ENCODE measurements at regions not wholly inside any gene's neighbourhood (a gene's known extent, or its start where the extent isn't known, plus 50 kb on each side); places are given as distances from the start of the nearest gene placed in this dataset.

GRCh38 chr4:180449395-180449956 lies 1793.7 kb upstream of the TENM3 start:
- TF ChIP-seq, protein P1, sequence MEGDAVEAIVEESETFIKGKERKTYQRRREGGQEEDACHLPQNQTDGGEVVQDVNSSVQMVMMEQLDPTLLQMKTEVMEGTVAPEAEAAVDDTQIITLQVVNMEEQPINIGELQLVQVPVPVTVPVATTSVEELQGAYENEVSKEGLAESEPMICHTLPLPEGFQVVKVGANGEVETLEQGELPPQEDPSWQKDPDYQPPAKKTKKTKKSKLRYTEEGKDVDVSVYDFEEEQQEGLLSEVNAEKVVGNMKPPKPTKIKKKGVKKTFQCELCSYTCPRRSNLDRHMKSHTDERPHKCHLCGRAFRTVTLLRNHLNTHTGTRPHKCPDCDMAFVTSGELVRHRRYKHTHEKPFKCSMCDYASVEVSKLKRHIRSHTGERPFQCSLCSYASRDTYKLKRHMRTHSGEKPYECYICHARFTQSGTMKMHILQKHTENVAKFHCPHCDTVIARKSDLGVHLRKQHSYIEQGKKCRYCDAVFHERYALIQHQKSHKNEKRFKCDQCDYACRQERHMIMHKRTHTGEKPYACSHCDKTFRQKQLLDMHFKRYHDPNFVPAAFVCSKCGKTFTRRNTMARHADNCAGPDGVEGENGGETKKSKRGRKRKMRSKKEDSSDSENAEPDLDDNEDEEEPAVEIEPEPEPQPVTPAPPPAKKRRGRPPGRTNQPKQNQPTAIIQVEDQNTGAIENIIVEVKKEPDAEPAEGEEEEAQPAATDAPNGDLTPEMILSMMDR (IDR thresholded peaks at IDR 0.05 in 8 of 11, conservative IDR thresholded peaks at IDR 0.05 in 3 of 11): no peak
- TF ChIP-seq POLR2A (IDR thresholded peaks at IDR 0.05): no peak
